HG02763 (cell line): ENCODE measurements at regions not wholly inside any gene's neighbourhood (a gene's known extent, or its start where the extent isn't known, plus 50 kb on each side); places are given as distances from the start of the nearest gene placed in this dataset.
"Not testable (repeated sequence)": the region's sequence is repeated elsewhere in the genome, so short reads cannot be mapped to it uniquely, and the experiment has no call there.

Experiments used
- ATAC-seq: cut with Tn5 transposase; IDR thresholded peaks from one replicate; pipeline ENCODE4 v1.9.1; 2021; ENCODE audit warnings: mild to moderate bottlenecking, moderate library complexity; ENCODE audit not compliant: unreplicated experiment

DNA sequence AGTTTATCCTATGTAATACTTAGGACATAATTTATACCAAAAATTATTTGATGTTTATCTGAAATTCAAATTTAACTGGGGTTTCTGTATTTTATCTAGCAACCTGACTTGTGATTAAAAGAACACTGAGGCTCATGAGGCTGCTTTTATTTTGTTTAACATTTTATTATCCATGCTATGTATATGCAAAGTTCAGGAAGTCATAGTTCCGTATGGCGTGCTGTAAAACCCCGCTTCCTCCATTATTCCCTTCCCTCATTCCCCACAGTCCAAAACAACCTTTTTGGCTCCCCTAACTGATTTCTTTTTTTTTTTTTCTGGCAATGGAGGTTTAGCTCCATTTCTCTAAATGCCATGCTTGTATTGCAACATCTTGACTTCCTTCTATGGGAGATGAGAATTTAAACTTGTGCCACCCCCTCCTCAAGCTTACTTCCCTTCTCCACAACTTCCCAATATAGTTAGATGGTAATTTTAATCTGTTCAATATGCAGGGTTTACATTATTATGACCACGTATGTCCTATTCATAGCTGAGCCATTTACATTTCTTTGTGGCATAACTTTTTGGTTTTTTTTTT is 138.0 kb upstream of the DNAH14 start:
- no peak for ATAC-seq

DNA sequence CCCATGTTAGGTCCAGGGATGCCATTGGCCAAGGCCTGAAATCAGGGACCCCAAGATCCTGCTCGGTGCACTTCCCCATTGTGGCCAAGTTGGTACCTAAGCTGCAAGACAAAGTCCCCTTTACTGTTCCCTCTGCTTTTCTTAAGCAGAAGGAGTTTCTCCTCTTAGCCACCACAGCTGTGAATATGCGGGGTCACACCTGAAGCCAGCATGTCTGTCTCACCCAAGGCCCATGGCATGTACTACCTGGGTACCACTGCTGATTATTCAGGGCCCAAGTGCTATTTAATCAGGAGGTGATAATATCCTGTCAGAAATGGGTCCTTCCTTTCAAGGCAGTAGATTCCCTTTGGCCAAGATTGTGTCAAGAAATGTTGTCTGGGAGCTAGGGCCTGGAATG is 133.9 kb upstream of the DNAH14 start:
- no peak for ATAC-seq

DNA sequence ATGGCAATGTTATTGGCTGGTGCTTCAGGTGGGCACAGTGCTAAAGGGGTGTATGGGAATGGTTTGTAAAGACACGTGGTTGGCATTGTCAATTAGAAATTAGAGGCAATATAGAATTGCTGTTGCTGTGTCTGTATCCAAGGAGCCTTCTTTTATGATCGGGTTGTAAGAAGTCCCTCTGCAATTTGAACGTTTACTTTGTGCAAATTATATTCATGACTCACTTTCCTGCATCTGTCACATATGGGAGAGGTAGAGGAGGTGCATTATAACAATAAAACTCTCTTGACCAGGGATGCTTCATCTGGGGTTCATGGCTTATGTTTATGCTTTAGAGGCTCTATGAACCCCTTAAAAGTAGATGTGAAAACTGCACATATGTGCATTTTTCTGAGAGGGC is 130.4 kb upstream of the DNAH14 start:
- ATAC-seq = no peak

DNA sequence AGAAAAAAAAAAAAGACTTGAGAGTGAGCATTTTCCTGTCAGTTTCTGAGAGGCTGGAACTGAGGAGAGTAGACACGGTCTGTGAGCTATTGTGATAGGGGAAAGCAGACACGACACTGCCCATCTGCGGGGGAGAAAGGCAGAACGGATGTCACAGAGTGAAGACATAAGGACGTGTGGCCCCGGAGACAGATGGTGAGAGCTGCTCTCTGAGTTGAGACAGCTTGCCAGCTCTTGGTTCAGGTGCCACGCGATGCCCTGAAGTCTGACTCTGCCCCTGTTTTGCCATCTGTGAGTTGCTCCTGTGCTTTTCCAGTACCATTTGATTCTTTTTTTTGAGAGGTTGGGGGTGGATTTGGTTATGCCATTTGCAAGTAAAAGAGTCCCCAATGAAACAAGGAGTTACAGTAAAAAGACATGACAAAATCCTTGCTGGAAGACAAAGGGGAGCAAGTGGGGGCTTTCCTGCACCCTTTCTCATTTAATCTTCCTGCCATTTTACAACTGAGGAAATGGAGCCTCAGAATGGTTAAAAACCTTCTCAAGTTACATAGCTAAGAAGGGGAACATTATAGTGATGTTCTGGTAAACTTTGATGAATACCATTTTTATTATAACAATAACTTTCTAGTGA is 128.9 kb upstream of the DNAH14 start:
- no peak for ATAC-seq

GRCh38 chr1:224801844-224802490 is 127.5 kb upstream of the DNAH14 start:
- no peak for ATAC-seq

DNA sequence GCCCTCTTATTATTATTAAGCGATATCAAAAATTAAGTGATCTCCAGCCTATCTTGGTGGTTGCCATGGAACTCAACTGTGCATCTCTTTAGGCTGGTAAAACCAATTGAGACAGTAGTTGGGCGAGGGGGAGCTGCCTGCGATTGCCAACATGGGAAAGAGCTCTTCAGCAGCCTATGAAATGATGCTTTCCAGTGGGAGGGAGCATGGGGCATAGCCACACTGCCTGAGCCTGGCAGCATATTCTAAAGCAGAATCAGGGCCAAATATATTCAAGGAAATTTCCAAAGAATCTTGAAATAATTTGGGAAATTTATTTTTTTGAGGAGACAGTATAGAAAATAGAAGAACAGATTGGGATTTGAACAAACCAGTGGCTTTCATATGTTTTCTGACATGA is 126.9 kb upstream of the DNAH14 start:
- ATAC-seq = no peak

- ATAC-seq = no peak
These were observed 125.3 kb upstream of the DNAH14 start for GRCh38 chr1:224804220-224804619.

- no peak for ATAC-seq
These were observed 123.6 kb upstream of the DNAH14 start for GRCh38 chr1:224805889-224806288.

DNA sequence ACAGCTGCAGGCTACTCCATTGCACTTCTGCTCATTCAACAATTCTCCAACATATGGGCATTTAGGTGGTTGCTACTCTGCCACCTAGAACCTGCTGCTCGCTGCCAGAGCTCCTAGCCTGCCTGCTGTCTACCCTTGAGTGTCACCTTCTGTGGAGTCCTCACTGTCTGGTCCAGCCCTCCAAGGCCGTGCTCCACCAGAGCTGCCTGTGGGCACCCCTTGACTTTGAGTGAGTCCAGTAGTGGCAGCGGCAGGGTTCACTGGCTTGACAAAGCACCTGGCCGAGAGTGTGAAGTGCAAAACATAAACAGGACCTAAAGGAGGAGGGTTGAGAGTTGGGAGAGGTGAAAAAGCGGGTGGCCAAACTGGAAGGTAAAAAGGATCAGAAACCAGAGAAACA is 120.3 kb upstream of the DNAH14 start:
- ATAC-seq = no peak

GRCh38 chr1:224809613-224810012 is 119.9 kb upstream of the DNAH14 start:
- no peak for ATAC-seq

DNA sequence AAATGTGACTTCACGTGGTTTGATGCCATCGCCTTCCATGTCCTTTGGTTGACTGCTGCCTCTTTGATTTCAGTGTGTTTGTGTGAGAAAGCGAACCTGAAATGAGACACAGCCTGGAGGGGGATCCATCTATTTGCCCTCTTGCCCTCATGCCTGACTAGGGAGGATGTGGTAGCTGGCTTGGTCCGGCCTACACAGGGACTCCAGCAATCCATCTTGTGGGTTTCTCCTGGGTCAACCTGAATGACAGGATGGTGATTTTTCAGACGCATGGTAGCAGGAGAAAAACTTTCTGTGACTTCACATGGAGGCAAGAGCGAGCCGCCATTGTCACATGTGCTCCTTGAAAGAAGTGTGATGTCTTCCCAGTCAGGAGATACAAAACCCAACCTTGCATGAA is 117.9 kb upstream of the DNAH14 start:
- no peak for ATAC-seq

- no peak for ATAC-seq
These were observed 113.8 kb upstream of the DNAH14 start for GRCh38 chr1:224815647-224816046.

GRCh38 chr1:224816062-224816461 is 113.4 kb upstream of the DNAH14 start:
- ATAC-seq = no peak

GRCh38 chr1:224817382-224817781 is 112.1 kb upstream of the DNAH14 start:
- ATAC-seq = no peak

DNA sequence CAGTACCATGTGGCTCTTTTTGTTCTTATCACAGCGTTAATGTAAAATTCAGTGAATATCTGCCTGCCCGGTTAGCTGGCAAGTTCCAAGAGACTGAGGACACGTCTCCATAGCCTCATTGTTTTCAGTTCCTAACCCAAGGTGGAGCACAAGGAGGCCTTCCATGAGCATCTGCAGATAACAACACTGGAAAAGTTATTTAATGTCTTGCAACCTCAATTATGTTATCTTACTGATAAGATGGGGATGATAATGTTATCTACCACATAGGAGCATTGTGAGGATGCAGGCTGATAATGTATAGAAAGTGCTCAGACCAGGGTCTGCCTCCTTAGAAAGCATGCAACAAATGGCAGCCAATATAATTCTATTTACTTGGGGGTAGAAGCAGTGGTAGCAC is 109.6 kb upstream of the DNAH14 start:
- no peak for ATAC-seq

- no peak for ATAC-seq
These were observed 109.1 kb upstream of the DNAH14 start for GRCh38 chr1:224820341-224820740.

GRCh38 chr1:224821751-224822150 is 107.7 kb upstream of the DNAH14 start:
- ATAC-seq = not testable (repeated sequence)

- ATAC-seq = no peak
These were observed 103.9 kb upstream of the DNAH14 start for GRCh38 chr1:224825525-224826000.

DNA sequence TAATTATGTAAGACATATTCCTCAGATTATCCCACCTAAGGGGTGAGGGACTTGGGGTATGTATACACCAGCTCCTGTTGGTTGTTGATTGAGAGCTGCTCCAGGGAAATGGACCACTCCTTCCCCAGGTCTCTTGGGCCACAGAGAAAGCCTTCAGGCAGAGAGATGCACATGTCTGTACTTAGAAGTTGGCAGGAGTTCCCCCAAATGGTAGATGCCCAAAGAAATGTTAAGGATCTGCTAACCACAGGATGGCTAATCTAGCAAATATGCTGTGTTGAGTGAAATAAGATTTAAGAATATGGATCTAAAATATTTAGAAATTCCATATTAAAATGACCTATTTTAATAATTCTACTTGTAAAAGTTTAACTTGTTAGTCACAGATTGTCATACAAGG is 100.8 kb upstream of the DNAH14 start:
- no peak for ATAC-seq

DNA sequence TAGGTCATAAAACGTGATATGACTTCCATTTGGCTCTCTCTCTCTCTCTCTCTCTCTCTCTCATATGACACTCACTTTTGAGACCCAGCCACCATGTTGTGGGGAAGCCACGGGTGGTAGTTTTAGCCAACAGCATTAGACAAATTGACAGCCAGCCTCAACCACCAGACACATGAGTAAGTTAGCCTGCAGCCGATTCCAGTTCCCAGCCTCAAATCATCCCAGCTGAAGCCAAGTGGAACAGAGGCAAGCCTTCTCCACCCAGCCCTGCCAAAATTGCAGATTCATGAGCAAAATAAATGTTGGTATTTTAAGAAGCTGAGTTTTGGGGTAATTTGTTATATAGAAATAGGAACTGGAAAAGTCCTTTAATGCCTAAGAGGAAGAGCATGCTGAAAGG is 98.0 kb upstream of the DNAH14 start:
- no peak for ATAC-seq

- not testable (repeated sequence) for ATAC-seq
These were observed 89.7 kb upstream of the DNAH14 start for GRCh38 chr1:224839648-224840300.

GRCh38 chr1:224841803-224842202 is 87.7 kb upstream of the DNAH14 start:
- ATAC-seq = not testable (repeated sequence)
